ENCODE measurements at regions not wholly inside any gene's neighbourhood (a gene's known extent, or its start where the extent isn't known, plus 50 kb on each side); places are given as distances from the start of the nearest gene placed in this dataset.

- TF ChIP-seq, protein P1, sequence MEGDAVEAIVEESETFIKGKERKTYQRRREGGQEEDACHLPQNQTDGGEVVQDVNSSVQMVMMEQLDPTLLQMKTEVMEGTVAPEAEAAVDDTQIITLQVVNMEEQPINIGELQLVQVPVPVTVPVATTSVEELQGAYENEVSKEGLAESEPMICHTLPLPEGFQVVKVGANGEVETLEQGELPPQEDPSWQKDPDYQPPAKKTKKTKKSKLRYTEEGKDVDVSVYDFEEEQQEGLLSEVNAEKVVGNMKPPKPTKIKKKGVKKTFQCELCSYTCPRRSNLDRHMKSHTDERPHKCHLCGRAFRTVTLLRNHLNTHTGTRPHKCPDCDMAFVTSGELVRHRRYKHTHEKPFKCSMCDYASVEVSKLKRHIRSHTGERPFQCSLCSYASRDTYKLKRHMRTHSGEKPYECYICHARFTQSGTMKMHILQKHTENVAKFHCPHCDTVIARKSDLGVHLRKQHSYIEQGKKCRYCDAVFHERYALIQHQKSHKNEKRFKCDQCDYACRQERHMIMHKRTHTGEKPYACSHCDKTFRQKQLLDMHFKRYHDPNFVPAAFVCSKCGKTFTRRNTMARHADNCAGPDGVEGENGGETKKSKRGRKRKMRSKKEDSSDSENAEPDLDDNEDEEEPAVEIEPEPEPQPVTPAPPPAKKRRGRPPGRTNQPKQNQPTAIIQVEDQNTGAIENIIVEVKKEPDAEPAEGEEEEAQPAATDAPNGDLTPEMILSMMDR (IDR thresholded peaks at IDR 0.05) = no peak
- no peak for TF ChIP-seq POLR2A (IDR thresholded peaks at IDR 0.05)
These were observed 61.1 kb upstream of the BOC start for GRCh38 chr3:113150250-113150649.

Measured in right lobe of liver (tissue), 4 donors.